ENCODE measurements at regions not wholly inside any gene's neighbourhood (a gene's known extent, or its start where the extent isn't known, plus 50 kb on each side); places are given as distances from the start of the nearest gene placed in this dataset.

DNA sequence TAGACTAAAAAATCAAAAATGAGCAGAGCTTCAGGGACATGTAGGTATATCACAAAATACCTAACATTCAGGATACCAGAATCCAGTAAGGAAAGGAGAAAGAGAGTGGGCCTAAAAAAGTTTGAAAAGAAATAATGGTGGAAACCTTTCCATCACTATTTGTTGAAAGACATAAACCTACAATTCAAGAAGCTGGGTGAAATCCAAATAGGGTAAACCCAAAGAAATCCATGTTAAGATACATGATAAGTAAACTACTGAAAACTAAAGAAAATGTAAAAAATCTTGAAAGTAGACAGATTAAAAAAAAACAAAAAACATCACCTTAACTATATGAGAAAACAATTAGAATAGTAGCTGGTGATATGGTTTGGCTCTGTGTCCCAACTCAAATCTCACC is 76.7 kb upstream of the COMTD1 start:
- TF ChIP-seq, protein P1, sequence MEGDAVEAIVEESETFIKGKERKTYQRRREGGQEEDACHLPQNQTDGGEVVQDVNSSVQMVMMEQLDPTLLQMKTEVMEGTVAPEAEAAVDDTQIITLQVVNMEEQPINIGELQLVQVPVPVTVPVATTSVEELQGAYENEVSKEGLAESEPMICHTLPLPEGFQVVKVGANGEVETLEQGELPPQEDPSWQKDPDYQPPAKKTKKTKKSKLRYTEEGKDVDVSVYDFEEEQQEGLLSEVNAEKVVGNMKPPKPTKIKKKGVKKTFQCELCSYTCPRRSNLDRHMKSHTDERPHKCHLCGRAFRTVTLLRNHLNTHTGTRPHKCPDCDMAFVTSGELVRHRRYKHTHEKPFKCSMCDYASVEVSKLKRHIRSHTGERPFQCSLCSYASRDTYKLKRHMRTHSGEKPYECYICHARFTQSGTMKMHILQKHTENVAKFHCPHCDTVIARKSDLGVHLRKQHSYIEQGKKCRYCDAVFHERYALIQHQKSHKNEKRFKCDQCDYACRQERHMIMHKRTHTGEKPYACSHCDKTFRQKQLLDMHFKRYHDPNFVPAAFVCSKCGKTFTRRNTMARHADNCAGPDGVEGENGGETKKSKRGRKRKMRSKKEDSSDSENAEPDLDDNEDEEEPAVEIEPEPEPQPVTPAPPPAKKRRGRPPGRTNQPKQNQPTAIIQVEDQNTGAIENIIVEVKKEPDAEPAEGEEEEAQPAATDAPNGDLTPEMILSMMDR (IDR thresholded peaks at IDR 0.05; ENCODE audit: insufficient read depth, low read length) = no peak
- TF ChIP-seq SPI1 (IDR thresholded peaks at IDR 0.05; ENCODE audit: borderline replicate concordance, low read depth) (no peak), POLR2AphosphoS5 (IDR thresholded peaks at IDR 0.05; ENCODE audit: low read depth) (no peak)

Measured in HL-60 (cell line).